HG02588 (cell line): ENCODE measurements at regions not wholly inside any gene's neighbourhood (a gene's known extent, or its start where the extent isn't known, plus 50 kb on each side); places are given as distances from the start of the nearest gene placed in this dataset.

Source experiments
- ATAC-seq: cut with Tn5 transposase; IDR thresholded peaks from one replicate; pipeline ENCODE4 v1.9.1; 2021; ENCODE audit warnings: mild to moderate bottlenecking, moderate library complexity; ENCODE audit not compliant: unreplicated experiment

DNA sequence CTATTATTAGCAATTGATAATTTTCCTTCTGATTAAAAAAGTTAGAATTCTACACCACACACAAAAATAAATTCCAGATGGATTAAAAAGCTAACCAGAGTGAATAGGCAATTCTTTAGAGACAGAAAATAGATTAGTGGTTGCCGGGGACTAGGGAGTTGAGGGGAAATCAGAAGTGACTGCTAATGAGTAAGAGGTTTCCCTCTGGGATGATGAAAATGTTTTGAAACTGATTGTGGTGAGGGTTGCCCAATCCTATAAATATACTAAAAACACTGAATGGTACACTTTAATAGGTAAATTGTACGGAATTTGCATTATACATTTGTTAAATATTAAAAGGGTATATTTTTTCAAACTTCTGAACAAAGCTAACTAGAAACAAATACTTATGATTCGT lies 214.9 kb downstream of the GPAM start:
- no peak for ATAC-seq

DNA sequence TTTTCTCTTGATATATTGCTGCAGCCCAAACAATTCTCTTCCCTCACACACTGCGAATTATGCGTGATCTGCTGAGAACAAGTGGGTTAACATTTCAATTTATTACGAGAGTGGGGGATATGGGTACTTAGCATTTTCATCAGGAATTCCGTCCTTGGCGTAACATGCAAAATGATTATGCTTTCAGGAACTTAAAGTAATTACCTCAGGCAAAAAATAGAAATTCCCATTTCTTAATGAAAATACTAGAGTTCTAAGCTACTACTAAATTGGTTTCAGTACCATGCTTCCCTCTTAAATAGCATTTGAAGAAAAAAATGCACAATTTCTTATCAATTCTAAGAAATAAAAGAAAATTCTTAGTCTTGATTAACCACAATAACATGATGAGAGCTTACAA lies 213.5 kb downstream of the GPAM start:
- no peak for ATAC-seq

DNA sequence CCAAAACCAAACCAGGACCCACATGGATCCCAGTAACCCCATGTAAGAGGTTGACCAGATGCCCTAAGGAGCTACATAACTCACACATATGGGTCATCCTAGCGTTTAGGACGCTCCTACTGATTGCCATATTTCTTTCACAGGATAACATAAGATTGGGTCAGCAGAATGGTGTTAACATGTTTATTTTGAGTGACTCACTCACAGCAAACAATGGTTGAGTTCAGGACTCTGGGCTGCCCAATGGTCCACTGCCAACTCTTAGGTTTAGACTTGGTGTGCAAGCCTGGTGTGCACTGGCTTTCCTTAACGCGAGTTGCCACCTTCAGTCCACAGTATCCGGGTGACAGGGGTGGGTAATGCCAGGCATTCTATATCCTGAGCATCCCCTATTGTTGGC lies 211.5 kb downstream of the GPAM start:
- ATAC-seq, result no peak

DNA sequence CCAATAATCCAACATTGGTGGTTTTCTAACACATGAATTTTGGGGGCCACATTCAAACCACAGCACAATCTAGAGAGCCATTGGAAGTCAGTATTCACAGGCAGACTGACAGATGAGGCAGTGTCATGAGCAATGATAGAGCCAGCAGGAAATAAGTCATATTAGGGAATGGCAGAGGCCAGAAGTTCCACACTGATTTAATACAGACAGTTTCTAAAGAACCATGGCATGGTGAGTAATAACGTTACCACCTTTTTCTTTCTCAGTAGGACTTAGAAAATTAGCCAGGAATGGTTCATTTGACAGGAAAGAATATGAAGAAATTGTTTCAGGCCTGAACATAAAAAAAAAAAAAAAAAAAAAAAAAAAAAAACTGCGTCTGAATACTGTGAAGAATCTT lies 210.3 kb downstream of the GPAM start:
- no peak for ATAC-seq

DNA sequence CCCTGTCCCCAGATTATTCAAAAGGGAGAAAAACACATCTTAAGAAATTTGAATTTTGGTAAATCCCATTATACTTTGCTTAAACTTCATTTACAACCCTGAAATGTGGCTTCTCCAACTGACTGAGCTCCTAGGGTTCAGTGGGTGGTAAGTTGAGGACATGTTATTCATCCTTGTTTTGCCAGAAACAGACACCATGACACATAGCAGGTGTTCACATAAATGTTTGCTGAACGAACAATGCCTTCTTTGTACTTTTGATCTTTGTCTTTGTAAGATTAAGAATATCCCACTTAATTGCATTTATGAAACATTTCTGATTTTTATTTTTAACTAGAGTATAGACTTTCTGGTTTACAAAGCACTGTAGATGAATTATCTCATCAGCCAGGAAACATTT lies 209.7 kb downstream of the GPAM start:
- no peak for ATAC-seq

DNA sequence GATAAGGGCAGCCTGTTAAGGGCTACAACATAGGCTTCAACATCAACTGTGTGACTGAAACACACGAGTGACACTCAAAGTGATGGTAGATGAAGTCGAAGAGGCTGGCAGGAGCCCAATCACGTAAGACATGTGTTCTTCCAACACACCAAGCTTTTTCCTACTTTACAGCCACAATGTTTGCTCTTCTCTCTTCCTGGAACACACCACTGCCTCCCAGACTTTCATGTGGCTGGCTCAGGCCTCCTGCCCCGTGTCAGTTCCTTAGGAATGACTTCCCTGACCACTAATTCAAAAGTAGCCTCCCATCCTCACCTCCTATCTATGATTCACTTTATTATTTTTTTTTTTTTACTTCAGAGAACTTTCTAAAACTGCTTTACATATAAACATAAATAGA lies 209.2 kb downstream of the GPAM start:
- no peak for ATAC-seq

DNA sequence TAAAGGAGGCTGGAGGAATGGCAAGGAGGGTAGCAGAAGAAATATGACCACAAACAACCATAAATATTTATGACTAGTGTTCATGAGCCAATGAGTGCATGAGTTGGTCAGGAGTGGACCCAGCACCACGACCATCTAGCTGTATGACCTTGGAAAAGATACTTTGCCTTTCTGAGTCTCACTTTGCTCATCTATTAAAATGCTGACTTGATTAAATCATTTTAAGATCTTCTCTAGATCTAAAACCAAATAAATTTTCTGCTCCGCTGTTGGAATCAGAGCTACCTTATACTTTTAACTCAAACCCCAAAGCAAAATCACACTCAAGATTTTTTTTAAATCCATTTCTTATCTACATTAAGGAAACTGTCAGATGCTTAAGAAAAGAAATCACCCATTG lies 207.0 kb downstream of the GPAM start:
- no peak for ATAC-seq

DNA sequence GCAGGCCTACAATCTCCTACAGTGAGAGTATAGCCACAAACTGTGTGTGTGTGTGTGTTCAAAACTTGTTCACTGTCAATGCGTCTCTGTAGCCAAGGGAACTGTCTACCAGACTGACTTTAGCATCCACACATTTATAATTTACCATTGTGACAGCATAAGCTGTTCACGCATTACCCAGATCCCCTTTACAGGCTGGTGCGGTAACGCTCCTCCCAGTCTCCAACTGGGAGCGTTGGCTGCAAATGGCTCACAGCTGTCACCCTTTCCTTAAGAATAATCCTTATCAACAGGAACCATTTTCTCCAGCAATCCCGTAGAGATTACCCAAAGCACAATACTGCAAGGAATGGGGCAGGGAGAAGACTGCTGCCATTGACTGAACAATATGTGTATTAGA lies 199.5 kb downstream of the GPAM start:
- ATAC-seq, result no peak

DNA sequence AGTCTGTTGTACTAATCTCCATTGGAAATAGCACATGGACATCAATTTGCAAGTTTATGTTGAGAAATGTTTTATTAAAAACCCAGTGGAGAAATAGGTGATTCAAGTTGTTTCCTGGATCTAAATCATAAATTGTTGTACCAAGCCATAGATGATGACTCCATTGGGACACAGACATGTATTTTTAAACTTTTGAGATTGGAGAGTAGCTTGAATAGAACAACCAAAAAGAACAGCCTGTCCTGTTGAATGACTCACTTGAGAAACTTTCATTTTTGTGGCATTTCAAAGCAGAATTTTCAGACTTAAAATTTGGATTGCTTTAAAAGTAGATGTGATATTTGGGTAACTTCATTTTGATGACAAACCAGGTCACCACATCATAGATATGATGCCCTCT lies 197.5 kb downstream of the GPAM start:
- ATAC-seq, result no peak

DNA sequence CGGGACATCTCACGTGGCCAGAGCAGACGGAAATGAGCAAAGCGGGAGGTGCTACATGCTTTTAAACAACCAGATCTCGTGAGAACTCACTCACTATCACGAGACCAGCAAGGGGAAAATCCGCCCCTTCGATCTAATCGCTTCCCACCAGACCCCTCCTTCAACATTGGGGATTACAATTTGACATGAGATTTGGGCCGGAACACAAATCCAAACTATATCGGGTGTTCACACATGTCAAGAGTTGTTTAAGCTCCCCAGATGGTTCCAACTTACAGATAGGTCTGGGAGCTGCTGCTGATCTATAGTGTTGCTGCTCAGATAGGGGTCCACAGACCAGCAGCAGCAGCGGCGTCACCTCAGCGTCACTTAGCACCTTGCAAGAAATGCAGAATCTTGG lies 194.9 kb downstream of the GPAM start:
- ATAC-seq, result no peak

DNA sequence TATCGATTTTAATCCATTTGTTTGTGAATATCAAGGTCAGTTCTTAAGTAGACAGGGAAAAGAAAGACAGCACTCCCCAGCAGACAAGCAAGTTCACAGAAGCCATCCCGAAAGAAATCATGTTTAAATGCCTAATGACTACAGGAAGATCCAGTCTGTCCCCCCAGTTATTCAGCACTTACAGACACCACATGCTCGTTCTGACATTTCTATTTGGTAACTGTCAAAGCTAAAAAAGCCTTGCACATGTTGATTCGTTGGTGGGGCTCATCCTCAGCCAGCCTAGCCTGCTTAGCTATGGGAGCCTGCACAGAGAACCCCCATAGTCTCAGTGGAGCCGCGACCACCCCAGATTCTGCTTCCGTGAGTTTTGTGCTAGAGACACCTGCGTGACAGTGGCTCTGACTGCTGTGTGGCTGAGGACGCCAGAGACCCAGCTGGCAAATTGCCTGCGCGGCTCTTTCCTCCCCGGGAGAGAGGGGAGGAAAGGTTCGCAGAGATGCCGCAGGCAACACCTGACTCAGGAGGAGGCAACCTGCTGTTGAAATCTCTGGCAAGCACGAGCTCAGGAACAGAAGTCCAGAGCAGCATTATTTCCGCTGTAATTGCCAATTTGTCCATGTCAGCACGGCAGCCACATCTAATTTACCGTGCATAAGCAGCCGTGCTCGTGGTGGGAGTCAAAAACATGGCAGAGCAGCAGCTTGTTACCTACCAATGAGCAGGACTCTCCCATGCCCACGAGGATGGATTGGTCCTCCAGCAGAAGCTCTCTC lies 194.2 kb downstream of the GPAM start:
- no peak for ATAC-seq

DNA sequence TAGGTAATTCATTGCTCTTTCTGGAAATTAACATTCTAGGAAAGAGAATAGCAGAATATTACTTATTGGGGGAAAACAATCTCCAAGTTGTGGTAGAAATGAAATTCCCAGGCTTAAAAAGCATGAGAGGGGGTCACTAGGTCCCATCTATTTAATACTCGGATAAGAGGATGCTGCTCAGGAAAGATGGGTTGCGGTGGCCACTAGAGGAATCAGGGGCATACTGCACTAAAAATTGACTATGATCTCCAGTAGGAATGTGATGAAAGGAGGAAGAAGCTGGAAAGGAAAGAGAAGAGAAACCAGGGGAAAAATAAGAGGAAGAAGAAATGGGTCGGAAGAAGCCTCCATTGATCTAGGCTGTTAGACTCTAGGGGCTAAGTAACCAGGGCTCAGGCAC lies 192.8 kb downstream of the GPAM start:
- ATAC-seq, result no peak

DNA sequence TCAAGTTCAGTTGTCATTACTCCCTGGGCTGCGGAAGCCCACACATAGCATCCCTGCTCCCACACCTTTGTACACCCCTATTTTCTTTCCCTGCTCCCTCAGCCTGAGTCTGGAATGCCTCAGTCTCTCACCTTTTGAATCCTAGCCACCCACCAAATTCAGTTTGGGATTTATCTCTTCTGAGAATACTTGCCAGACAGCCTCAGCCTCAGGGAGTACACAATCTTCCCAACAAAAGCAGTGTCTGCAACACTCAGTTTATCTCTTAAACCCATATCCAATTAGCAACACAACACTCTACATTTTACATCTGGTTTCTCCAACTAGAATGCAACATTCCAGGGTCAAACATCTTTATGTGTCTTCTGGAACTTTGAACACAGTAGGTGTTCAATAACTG lies 190.2 kb downstream of the GPAM start:
- no peak for ATAC-seq

DNA sequence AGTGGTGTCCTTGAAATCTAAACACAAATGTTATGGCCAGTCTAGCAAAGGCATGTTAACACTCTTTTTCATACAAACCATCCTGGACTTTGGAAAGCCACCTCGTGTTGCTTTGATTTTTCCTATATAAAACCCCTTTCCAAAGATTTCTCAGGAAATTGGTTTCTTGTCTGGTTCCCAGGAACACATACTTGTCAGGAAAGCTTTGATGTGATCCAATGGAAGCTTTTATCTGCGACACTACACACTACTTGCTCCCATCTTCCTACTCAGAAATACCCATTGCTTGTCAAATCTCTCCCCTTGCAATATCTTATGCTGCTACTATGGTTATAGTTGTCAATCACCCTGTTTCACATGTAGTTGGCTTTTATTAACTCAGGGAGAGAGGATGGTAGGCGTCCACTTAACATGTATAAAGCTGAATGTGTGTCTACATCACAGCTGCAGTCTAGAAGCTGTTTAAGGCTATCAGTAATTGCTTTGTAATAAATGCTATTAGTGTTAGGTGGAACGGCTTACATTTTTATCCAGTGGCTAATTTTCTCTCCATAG lies 189.6 kb downstream of the GPAM start:
- no peak for ATAC-seq

DNA sequence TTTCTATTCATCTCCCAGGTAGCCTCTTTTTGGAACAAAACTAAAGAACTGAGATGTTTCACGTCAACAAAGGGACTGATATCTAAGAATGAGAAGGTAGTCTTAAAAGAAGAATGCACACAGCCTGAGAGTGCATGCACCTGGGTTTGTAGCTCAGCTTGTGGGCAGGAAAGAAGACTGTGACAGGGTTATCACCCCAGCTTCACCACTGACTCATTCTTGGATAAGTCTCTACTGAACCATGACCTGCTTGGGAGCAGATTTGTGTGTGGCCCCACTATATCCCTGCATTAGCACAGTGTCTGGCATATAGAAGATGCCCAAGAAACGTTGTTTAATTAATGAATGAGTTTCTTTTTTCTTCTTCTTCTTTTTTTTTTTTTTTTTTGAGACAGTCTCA lies 187.5 kb downstream of the GPAM start:
- peak; percentile 92 for ATAC-seq

DNA sequence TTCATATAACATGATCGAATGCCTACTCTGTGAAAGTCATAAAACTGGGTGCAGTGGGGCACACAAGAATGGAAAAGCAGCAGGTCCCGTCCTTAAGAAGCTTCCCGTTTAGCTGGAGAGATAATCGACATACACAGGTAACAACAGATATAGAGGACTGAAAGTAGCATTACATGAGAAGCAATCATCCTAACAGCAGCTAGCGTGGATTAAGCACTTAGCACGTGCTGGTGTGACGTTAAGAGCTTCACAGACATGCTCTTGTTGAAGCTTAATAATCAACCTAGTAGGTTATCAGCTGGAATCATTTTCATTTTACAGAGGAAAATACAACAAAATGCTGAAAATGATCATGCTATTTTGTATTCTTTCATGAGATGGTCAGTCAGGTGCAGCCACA lies 184.8 kb downstream of the GPAM start:
- ATAC-seq, result no peak

DNA sequence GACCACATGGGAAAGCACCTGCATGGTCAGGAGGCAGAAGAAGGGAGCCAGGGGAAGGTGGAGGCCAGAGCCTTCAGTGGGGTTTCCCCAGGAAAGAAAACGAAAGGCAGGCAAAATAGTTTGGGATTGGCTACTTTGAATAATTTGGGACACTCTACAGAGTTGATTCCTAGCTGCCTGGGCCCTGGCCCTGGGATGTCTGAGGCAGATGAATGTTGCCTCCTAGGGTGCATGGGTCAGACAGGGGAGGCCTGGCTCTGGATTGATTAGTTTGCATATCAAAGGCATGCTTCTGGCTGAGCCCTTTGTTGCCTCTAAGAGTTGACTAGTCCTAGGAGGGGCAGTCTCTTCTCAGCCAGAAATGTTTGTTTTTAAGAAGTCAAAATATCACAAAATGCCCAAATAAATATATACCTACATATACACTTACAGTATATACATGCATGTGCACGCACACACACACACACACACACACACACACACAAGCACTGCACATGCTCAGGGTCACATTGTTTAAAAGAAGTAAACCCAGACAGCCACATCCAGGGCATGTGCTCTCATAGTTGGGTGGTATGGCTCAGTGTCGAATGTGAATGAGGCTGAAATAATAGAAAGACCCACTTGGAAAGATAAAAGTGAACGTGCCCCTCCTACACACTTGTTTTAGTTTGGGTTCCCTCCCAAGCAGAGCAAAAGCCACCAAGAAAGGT lies 184.2 kb downstream of the GPAM start:
- no peak for ATAC-seq

DNA sequence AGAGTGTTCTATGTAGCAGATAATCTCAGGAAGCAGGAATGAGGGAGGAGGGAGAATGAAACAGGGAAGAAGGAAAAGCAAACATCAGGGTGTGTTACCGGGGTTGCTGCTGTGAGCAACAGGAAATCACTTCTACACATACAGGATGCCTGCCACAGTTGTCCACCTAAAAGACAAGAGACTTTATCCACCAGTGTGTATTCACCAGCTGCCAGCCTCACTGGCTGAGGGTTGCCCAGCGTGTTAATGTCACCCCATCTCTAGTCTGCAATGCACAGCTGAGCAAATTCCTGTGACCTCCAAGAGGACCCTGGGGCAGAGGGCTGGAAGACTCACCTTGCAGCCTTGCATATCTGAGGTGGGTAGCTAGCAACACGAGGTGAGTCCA lies 183.7 kb downstream of the GPAM start:
- ATAC-seq, result no peak

DNA sequence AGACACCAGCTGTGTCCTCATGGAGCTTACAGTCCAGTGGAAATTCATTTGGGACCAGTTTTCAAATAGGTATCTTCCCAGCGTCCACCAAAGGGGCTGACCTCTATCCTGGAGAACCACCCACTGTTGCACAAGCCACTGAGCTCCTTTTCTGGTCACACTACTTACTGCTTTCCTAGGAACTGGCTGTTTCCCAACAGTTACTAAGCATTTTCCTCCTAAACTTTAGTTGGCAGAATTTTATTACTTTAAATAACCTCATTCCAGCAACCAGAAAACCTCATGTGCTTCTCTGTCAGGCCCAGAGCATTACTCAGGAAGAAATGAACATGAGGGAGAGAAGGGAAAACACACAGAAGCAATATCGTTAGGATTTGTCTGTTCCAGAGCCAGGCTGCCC lies 183.1 kb downstream of the GPAM start:
- no peak for ATAC-seq

DNA sequence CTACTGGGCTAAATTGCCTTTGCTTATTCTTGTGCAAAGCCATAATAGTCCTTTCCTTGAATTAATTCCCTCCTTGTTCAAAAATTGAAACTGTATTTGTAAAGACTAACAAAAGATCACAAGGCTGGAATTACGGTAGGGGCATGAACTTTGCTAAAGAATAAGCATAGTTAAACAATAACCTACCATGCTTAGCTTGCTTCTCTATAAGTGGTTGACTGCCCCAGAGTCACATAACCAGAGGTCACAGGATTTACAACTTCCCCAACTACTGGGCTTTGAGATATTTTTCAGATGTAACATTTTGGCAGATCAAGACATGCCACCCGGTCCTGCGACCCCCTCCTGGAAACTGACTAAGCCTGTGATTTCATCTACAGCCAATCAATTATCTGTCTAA lies 181.4 kb downstream of the GPAM start:
- ATAC-seq, result no peak

DNA sequence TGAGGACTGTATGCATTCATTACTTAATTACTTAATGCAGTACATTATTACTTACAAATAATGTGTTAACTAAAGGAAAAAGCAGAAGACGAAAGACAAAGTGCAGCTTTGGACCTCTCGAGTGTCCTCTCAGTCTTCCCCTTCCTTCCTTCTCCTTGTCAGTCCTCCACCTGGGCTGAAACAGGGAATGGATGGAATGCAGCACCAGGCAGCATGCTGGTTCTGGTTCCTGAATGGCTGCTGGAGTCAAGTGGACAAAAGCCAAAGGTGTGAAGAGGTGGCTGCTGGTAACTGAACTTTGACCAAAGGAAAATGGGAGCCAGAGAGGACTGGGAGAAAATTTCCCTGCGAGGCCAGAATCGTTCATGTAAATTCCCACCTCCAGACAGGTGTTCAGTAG lies 179.5 kb downstream of the GPAM start:
- no peak for ATAC-seq

DNA sequence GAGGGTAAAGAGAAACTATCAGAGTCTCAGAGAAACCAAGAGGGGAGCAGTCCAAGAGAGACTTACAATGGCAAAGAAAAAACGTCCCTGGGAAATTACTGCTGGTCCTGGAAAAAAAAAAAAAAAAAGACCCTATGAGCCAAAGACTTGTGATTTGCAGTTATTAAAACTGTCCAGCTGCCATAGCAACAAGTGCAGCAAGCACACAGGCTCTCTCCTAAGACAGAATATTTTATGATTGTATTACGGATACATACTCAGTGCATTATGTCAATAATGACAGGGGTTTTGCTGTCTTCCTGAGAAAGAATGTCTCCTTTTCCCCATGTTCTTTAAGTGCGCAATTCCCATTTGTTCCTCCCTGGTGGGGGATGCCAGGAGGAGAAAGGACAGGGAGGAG lies 178.5 kb downstream of the GPAM start:
- no peak for ATAC-seq

DNA sequence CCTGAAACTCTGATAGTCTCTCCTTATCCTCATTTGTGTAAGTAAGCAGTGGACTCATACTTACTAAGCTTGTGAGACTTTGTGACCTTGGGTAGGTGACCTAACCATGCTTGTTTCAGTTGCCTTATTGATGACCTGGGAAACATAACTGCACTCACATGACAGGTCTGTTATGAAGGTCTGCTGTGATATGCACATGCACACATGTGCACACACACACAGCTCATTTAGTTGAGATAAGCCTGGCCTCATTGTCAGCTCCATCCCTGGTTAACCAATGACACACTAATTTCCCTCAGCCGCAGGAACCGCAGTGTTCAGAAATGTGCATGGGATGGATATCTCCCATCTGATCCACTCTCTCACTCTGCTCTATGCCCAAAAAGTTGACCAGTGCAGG lies 177.2 kb downstream of the GPAM start:
- ATAC-seq, result no peak
